Fibroblast of skin of left biceps (primary cell): ENCODE measurements at regions not wholly inside any gene's neighbourhood (a gene's known extent, or its start where the extent isn't known, plus 50 kb on each side); places are given as distances from the start of the nearest gene placed in this dataset.

Experiments
- DNase-seq, 2 experiments: peaks; one replicate each; pipeline ENCODE4 v3.0.0-alpha.2; 2013; ENCODE audit warnings: low read depth in 2 of 2

- DNase-seq, result no peak
Measured at GRCh38 chr10:118246332-118247295, 95.5 kb downstream of the FAM204A start.

GRCh38 chr10:118243907-118244306, 98.2 kb downstream of the FAM204A start:
- no peak for DNase-seq

- peak; percentile 51 to 59 for DNase-seq
Measured at GRCh38 chr10:118241229-118242137, 100.6 kb downstream of the FAM204A start.

GRCh38 chr10:118239236-118239630, 102.9 kb downstream of the FAM204A start:
- DNase-seq, result peak; percentile 35 to 37

- peak; percentile 17 to 20 for DNase-seq
Measured at GRCh38 chr10:118238573-118239235, 103.4 kb downstream of the FAM204A start.

- DNase-seq, result no peak
Measured at GRCh38 chr10:118237930-118238329, 104.2 kb downstream of the FAM204A start.

GRCh38 chr10:118234683-118235082, 107.4 kb downstream of the FAM204A start:
- no peak for DNase-seq

- DNase-seq, result no peak
Measured at GRCh38 chr10:118220346-118220850, 121.7 kb downstream of the FAM204A start.

- DNase-seq, result no peak
Measured at GRCh38 chr10:118218562-118218961, 123.6 kb downstream of the FAM204A start.

GRCh38 chr10:118216571-118217170, 125.5 kb downstream of the FAM204A start:
- no peak for DNase-seq

- DNase-seq, result peak; percentile 57 to 60
Measured at GRCh38 chr10:118216020-118216419, 126.1 kb downstream of the FAM204A start.

GRCh38 chr10:118214776-118215175, 127.3 kb downstream of the FAM204A start:
- DNase-seq, result no peak

- DNase-seq, result no peak
Measured at GRCh38 chr10:118213436-118213835, 128.7 kb downstream of the FAM204A start.

- DNase-seq, result no peak
Measured at GRCh38 chr10:118210276-118210675, 131.8 kb downstream of the FAM204A start.

- DNase-seq, result no peak
Measured at GRCh38 chr10:118209215-118209614, 132.9 kb downstream of the FAM204A start.

GRCh38 chr10:118207470-118208007, 134.6 kb downstream of the FAM204A start:
- DNase-seq, result no peak

- no peak for DNase-seq
Measured at GRCh38 chr10:118204292-118204943, 137.7 kb downstream of the FAM204A start.

- DNase-seq, result no peak
Measured at GRCh38 chr10:118203461-118203860, 138.7 kb downstream of the FAM204A start.

- no peak for DNase-seq
Measured at GRCh38 chr10:118195729-118196128, 146.4 kb downstream of the FAM204A start.

- no peak for DNase-seq
Measured at GRCh38 chr10:118193642-118194041, 146.9 kb upstream of the RAB11FIP2 start.
